GM23338 (cell line): ENCODE measurements at regions not wholly inside any gene's neighbourhood (a gene's known extent, or its start where the extent isn't known, plus 50 kb on each side); places are given as distances from the start of the nearest gene placed in this dataset.

Source experiments
- ATAC-seq: fragments of 200-7000 bp; cut with Tn5 transposase; 3 replicates; pipeline ENCODE4 v1.9.1; 2020
- DNase-seq: peaks from one replicate; pipeline ENCODE4 v3.0.0-alpha.2; 2015; ENCODE audit warnings: low spot score
- H2AFZ ChIP-seq: fragments of 200-600 bp; sonication (generic); 2 replicates; pipeline ENCODE4 v1.8.0; 2016; ENCODE audit warnings: antibody characterized with exemption, mild to moderate bottlenecking, moderate library complexity
- H3F3A ChIP-seq: fragments of 200-600 bp; sonication (generic); replicated peaks from 2 replicates; pipeline ENCODE4 v1.8.0; 2017; ENCODE audit warnings: antibody characterized with exemption, mixed run types, low read depth
- H3K27ac ChIP-seq: fragments of 200-600 bp; sonication (generic); 2 replicates; pipeline ENCODE4 v1.6.1; 2016; ENCODE audit warnings: low read depth
- H3K27me3 ChIP-seq: fragments of 200-600 bp; sonication (generic); 2 replicates; pipeline ENCODE4 v1.8.0; 2016; ENCODE audit warnings: mild to moderate bottlenecking, mixed run types, moderate library complexity; ENCODE audit not compliant: insufficient read depth
- H3K36me3 ChIP-seq: fragments of 200-600 bp; sonication (generic); 2 replicates; pipeline ENCODE4 v1.8.0; 2016; ENCODE audit warnings: mild to moderate bottlenecking; ENCODE audit not compliant: insufficient read depth
- H3K4me1 ChIP-seq: fragments of 200-600 bp; sonication (generic); 2 replicates; pipeline ENCODE4 v1.8.0; 2016; ENCODE audit warnings: mild to moderate bottlenecking, moderate library complexity; ENCODE audit not compliant: insufficient read depth
- H3K4me2 ChIP-seq: fragments of 200-600 bp; sonication (generic); 2 replicates; pipeline ENCODE4 v1.7.1; 2017; ENCODE audit warnings: mixed run types
- H3K4me3 ChIP-seq: fragments of 200-600 bp; sonication (generic); 2 replicates; pipeline ENCODE4 v1.6.1; 2016; ENCODE audit warnings: mixed run types
- H3K79me2 ChIP-seq: fragments of 200-600 bp; sonication (generic); replicated peaks from 2 replicates; pipeline ENCODE4 v1.8.0; 2017; ENCODE audit warnings: mild to moderate bottlenecking; ENCODE audit not compliant: insufficient read depth
- H3K9me2 ChIP-seq: fragments of 200-600 bp; sonication (generic); 2 replicates; pipeline ENCODE4 v1.8.0; 2017; ENCODE audit not compliant: insufficient read depth
- H4K20me1 ChIP-seq: fragments of 200-600 bp; sonication (generic); replicated peaks from 2 replicates; pipeline ENCODE4 v1.8.0; 2017; ENCODE audit warnings: mild to moderate bottlenecking; ENCODE audit not compliant: insufficient read depth
- H3K27ac Mint-ChIP-seq: 2 replicates; pipeline ENCODE4 v1.8.0; 2020; ENCODE audit warnings: inconsistent platforms, mild to moderate bottlenecking, moderate library complexity, mixed read lengths
- H3K27me3 Mint-ChIP-seq: 3 replicates; pipeline ENCODE4 v1.8.0; 2022; ENCODE audit warnings: low read depth, mild to moderate bottlenecking, moderate library complexity, mixed read lengths, inconsistent platforms; ENCODE audit not compliant: insufficient read depth, poor library complexity
- H3K36me3 Mint-ChIP-seq: 3 replicates; pipeline ENCODE4 v1.8.0; 2021; ENCODE audit warnings: low read depth, mild to moderate bottlenecking, inconsistent platforms, moderate library complexity, mixed read lengths
- H3K4me1 Mint-ChIP-seq: 3 replicates; pipeline ENCODE4 v1.8.0; 2020; ENCODE audit warnings: mild to moderate bottlenecking, inconsistent platforms, mixed read lengths
- H3K4me3 Mint-ChIP-seq: 3 replicates; pipeline ENCODE4 v1.8.0; 2021; ENCODE audit warnings: moderate library complexity, mild to moderate bottlenecking, inconsistent platforms, mixed read lengths
- H3K9me3 Mint-ChIP-seq: 3 replicates; pipeline ENCODE4 v1.8.0; 2020; ENCODE audit warnings: moderate library complexity, mild to moderate bottlenecking, inconsistent platforms, mixed read lengths
- CREB1 ChIP-seq: fragments of 250-450 bp; sonication (Bioruptor Pico); IDR thresholded peaks from 2 replicates; pipeline ENCODE4 v1.5.0; 2020; ENCODE audit warnings: low read depth, mild to moderate bottlenecking, moderate library complexity
- CTCF ChIP-seq, 2 experiments: fragments of 200-600 bp in 1 of 2; sonication (generic) in 1 of 2; conservative IDR thresholded peaks; 2 replicates each; pipeline versions ENCODE4 v1.5.1 to v1.6.1; 2016 to 2017; ENCODE audit warnings: antibody characterized with exemption in 2 of 2, low read depth in 2 of 2, mild to moderate bottlenecking in 2 of 2, moderate library complexity in 1 of 2
- ETS1 ChIP-seq: IDR thresholded peaks from 2 replicates; pipeline ENCODE4 v1.6.1; 2016; ENCODE audit warnings: antibody characterized with exemption
- EZH2phosphoT487 ChIP-seq: fragments of 200-600 bp; sonication (generic); IDR thresholded peaks from one replicate; pipeline ENCODE4 v1.8.1; 2018; ENCODE audit warnings: antibody characterized with exemption; ENCODE audit not compliant: unreplicated experiment
- JUNB ChIP-seq: IDR thresholded peaks from one replicate; pipeline ENCODE4 v1.6.1; 2016; ENCODE audit warnings: antibody characterized with exemption; ENCODE audit not compliant: unreplicated experiment
- NANOG ChIP-seq: IDR thresholded peaks from 2 replicates; pipeline ENCODE4 v1.6.1; 2016; ENCODE audit warnings: antibody characterized with exemption, borderline replicate concordance
- POLR2AphosphoS5 ChIP-seq: IDR thresholded peaks from 2 replicates; pipeline ENCODE4 v1.6.1; 2016; ENCODE audit warnings: antibody characterized with exemption, low read depth
- REST ChIP-seq: IDR thresholded peaks from one replicate; pipeline ENCODE4 v1.6.1; 2018; ENCODE audit warnings: antibody characterized with exemption; ENCODE audit not compliant: unreplicated experiment
- STAT1 ChIP-seq: IDR thresholded peaks from one replicate; pipeline ENCODE4 v1.6.1; 2016; ENCODE audit warnings: antibody characterized with exemption; ENCODE audit not compliant: unreplicated experiment
- ZNF114 ChIP-seq: fragments of 250-450 bp; sonication (Bioruptor Pico); IDR thresholded peaks from 2 replicates; pipeline ENCODE4 v1.5.0; 2020; ENCODE audit warnings: mild to moderate bottlenecking, moderate library complexity
- TF ChIP-seq, protein P1 (sequence below): fragments of 250-450 bp; sonication (Bioruptor Pico); IDR thresholded peaks from 2 replicates; pipeline ENCODE4 v1.5.0; 2020; ENCODE audit warnings: mild to moderate bottlenecking, moderate library complexity

- no peaks in the 10 kb centered on the region for H3F3A ChIP-seq
- TF ChIP-seq CTCF (conservative IDR thresholded peaks at IDR 0.05; ENCODE audit: low read depth in 2 of 2) (no peak), STAT1 (no peak), POLR2AphosphoS5 (no peak), JUNB (no peak), NANOG (no peak), CREB1 (CRISPR knock-in tag) (no peak), ETS1 (no peak), EZH2phosphoT487 (no peak), REST (no peak), ZNF114 (CRISPR knock-in tag) (no peak)
- TF ChIP-seq, protein P1, sequence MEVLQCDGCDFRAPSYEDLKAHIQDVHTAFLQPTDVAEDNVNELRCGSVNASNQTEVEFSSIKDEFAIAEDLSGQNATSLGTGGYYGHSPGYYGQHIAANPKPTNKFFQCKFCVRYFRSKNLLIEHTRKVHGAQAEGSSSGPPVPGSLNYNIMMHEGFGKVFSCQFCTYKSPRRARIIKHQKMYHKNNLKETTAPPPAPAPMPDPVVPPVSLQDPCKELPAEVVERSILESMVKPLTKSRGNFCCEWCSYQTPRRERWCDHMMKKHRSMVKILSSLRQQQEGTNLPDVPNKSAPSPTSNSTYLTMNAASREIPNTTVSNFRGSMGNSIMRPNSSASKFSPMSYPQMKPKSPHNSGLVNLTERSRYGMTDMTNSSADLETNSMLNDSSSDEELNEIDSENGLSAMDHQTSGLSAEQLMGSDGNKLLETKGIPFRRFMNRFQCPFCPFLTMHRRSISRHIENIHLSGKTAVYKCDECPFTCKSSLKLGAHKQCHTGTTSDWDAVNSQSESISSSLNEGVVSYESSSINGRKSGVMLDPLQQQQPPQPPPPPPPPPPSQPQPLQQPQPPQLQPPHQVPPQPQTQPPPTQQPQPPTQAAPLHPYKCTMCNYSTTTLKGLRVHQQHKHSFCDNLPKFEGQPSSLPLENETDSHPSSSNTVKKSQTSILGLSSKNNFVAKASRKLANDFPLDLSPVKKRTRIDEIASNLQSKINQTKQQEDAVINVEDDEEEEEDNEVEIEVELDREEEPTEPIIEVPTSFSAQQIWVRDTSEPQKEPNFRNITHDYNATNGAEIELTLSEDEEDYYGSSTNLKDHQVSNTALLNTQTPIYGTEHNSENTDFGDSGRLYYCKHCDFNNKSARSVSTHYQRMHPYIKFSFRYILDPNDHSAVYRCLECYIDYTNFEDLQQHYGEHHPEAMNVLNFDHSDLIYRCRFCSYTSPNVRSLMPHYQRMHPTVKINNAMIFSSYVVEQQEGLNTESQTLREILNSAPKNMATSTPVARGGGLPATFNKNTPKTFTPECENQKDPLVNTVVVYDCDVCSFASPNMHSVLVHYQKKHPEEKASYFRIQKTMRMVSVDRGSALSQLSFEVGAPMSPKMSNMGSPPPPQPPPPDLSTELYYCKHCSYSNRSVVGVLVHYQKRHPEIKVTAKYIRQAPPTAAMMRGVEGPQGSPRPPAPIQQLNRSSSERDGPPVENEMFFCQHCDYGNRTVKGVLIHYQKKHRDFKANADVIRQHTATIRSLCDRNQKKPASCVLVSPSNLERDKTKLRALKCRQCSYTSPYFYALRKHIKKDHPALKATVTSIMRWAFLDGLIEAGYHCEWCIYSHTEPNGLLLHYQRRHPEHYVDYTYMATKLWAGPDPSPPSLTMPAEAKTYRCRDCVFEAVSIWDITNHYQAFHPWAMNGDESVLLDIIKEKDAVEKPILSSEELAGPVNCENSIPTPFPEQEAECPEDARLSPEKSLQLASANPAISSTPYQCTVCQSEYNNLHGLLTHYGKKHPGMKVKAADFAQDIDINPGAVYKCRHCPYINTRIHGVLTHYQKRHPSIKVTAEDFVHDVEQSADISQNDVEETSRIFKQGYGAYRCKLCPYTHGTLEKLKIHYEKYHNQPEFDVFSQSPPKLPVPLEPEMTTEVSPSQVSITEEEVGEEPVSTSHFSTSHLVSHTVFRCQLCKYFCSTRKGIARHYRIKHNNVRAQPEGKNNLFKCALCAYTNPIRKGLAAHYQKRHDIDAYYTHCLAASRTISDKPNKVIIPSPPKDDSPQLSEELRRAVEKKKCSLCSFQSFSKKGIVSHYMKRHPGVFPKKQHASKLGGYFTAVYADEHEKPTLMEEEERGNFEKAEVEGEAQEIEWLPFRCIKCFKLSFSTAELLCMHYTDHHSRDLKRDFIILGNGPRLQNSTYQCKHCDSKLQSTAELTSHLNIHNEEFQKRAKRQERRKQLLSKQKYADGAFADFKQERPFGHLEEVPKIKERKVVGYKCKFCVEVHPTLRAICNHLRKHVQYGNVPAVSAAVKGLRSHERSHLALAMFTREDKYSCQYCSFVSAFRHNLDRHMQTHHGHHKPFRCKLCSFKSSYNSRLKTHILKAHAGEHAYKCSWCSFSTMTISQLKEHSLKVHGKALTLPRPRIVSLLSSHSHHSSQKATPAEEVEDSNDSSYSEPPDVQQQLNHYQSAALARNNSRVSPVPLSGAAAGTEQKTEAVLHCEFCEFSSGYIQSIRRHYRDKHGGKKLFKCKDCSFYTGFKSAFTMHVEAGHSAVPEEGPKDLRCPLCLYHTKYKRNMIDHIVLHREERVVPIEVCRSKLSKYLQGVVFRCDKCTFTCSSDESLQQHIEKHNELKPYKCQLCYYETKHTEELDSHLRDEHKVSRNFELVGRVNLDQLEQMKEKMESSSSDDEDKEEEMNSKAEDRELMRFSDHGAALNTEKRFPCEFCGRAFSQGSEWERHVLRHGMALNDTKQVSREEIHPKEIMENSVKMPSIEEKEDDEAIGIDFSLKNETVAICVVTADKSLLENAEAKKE: no peak
- ATAC-seq (no peak), DNase-seq (no peak)
- H3K27ac ChIP-seq: no peak overlapping the region
- H3K36me3 Mint-ChIP-seq: no peaks in the 10 kb centered on the region
- H3K9me2 ChIP-seq: no peaks in the 10 kb centered on the region
- H3K4me3 Mint-ChIP-seq: no peak overlapping the region
- no peaks in the 10 kb centered on the region for H4K20me1 ChIP-seq
- no peaks in the 10 kb centered on the region for H3K36me3 ChIP-seq
- no peak overlapping the region for H3K27ac Mint-ChIP-seq
- H3K27me3 Mint-ChIP-seq: no peaks in the 10 kb centered on the region
- H3K4me1 Mint-ChIP-seq: no peaks in the 10 kb centered on the region
- H3K4me1 ChIP-seq: no peaks in the 10 kb centered on the region
- H3K27me3 ChIP-seq: no peaks in the 10 kb centered on the region
- H3K79me2 ChIP-seq: no peaks in the 10 kb centered on the region
- H2AFZ ChIP-seq: no peak overlapping the region
- no peak overlapping the region for H3K4me3 ChIP-seq
- no peaks in the 10 kb centered on the region; the same call in 2 of the 3 replicates for H3K9me3 Mint-ChIP-seq
- no peak overlapping the region for H3K4me2 ChIP-seq
These were observed 325.0 kb downstream of the FBXO8 start for GRCh38 chr4:173958445-173958844.
